HS-27A (cell line): ENCODE measurements at regions not wholly inside any gene's neighbourhood (a gene's known extent, or its start where the extent isn't known, plus 50 kb on each side); places are given as distances from the start of the nearest gene placed in this dataset.
"Not testable (repeated sequence)": the region's sequence is repeated elsewhere in the genome, so short reads cannot be mapped to it uniquely, and the experiment has no call there.

Source experiments
- DNase-seq: peaks from one replicate; pipeline ENCODE4 v3.0.0-alpha.2; 2012; ENCODE audit warnings: low read depth, missing footprints

DNA sequence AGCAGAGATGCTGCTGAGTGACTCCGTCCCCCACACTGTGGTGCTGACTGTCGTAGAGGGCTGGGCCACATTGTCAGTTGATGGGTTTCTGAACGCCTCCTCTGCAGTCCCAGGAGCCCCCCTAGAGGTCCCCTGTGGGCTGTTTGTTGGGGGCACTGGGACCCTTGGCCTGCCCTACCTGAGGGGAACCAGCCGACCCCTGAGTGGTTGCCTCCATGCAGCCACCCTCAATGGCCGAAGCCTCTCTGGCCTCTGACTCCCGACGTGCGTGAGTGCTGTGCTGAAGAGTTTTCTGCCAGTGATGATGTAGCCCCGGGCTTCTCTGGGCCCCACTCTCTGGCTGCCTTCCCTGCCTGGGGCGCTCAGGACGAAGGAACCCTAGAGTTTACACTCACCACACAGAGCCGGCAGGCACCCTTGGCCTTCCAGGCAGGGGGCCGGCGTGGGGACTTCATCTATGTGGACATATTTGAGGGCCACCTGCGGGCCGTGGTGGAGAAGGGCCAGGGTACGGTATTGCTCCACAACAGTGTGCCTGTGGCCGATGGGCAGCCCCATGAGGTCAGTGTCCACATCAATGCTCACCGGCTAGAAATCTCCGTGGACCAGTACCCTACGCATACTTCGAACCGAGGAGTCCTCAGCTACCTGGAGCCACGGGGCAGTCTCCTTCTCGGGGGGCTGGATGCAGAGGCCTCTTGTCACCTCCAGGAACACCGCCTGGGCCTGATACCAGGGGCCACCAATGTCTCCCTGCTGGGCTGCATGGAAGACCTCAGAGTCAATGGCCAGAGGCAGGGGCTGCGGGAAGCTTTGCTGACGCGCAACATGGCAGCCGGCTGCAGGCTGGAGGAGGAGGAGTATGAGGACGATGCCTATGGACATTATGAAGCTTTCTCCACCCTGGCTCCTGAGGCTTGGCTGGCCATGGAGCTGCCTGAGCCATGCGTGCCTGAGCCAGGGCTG is 181.1 kb downstream of the TBC1D2B start:
- DNase-seq: not testable (repeated sequence)

- no peak for DNase-seq
These were observed 181.8 kb downstream of the TBC1D2B start for GRCh38 chr15:77895742-77896141.

DNA sequence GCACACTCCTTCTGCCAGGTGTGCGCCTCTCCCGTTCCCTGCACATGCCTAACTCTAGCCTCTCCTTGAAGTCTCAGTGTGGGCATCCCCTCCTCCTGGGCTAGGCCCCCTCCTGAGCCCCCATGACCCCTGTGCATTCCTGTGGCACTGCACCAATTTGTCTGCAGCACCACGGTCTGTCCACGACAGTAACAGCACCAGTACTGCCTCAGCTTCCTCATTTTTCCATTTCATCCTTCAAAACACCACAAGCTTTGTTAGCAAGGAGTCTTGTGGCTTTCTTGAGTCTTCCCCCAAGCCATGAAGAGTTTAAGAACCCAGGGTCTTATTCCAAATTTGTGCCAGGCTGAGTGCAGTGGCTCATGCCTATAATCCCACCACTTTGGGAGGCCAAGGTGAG is 182.4 kb downstream of the TBC1D2B start:
- not testable (repeated sequence) for DNase-seq

DNA sequence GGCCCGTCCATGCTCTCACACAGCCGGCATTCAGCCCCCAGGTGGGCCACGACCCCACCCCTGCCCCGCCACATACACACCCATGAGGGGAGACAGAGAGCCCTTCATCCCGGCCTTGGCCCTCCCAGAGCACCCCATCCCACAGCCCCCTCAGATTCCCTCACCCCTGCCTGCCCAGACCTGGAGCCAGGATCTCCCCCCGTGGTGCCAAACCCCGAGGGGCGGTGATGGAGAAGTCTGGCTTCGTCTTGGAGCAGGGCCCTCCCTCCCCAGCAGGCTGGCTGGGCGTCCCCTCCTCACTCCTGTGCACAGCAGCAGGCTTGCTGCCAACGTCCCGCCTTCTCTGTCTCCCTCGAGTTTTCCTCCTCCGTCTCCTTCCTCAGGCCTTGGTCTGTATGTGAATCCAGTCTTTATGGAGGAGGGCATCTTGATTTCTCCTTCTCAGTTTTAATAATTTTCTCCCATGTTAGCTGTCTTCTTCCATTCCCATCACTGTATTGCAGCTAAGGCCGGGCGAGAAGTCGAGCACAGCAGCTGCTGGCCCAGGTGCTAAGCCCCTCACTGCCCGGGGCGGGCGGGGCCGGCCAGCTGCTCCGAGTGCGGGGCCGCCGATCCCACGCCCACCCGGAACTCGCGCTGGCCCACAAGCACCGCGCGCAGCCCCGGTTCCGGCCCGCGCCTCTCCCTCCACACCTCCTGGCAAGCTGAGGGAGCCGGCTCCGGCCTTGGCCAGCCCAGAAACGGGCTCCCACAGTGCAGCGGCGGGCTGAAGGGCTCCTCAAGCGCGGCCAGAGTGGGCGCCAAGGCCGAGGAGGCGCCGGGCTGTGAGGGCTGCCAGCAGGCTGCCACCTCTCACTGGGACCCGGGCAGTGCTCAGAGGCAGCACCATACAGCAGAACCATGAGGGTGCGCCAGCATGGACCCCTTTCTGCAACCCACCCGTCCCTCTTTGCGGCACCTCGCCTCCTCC is 183.6 kb downstream of the TBC1D2B start:
- not testable (repeated sequence) for DNase-seq

GRCh38 chr15:77893246-77893645 is 184.3 kb downstream of the TBC1D2B start:
- not testable (repeated sequence) for DNase-seq

- DNase-seq: no peak
These were observed 185.2 kb downstream of the TBC1D2B start for GRCh38 chr15:77892335-77892734.

GRCh38 chr15:77891862-77892261 is 185.6 kb downstream of the TBC1D2B start:
- DNase-seq: not testable (repeated sequence)

DNA sequence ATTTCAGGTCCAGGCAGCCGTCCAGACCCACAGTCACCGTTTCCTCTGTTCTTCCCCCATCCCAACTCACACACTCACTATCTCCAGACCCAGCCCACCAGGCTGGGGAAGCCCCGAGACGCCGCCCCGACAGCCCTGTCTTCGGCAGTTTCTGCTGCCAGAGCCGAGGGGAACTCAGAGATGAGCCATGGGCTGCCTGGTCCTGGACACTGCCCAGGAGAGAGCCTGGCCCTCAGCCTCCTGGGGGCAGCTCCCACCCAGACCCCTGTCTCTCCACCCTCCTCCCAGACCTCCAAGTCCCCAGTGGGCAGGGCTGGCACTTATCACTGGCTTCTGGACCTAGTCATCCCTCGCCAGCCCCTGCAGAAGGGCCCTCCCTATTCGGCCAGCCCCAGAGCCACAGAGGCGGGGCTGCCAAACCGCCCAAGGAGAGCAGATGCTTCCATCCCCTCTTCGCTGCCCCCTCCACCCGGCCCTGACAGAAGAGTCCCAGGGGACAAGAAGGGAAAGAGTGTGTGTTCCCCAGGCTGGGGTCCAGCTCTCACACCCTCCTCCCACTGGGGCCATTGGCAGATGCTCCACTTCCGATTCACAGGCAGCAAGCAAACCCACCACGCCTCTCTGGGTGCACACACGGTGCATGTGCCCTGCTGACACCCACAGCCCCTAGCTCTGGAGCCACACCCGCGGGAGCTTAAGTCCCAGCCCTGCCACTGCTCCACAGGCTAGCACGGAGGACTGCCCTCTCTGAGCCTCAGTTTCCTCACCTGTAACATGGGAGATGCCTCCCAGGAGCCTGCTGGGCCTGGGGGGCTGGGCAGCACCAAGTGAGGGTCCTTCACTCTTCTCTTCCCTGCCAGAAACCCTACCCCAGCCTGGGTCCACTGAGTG is 186.4 kb downstream of the TBC1D2B start:
- DNase-seq: not testable (repeated sequence)

DNA sequence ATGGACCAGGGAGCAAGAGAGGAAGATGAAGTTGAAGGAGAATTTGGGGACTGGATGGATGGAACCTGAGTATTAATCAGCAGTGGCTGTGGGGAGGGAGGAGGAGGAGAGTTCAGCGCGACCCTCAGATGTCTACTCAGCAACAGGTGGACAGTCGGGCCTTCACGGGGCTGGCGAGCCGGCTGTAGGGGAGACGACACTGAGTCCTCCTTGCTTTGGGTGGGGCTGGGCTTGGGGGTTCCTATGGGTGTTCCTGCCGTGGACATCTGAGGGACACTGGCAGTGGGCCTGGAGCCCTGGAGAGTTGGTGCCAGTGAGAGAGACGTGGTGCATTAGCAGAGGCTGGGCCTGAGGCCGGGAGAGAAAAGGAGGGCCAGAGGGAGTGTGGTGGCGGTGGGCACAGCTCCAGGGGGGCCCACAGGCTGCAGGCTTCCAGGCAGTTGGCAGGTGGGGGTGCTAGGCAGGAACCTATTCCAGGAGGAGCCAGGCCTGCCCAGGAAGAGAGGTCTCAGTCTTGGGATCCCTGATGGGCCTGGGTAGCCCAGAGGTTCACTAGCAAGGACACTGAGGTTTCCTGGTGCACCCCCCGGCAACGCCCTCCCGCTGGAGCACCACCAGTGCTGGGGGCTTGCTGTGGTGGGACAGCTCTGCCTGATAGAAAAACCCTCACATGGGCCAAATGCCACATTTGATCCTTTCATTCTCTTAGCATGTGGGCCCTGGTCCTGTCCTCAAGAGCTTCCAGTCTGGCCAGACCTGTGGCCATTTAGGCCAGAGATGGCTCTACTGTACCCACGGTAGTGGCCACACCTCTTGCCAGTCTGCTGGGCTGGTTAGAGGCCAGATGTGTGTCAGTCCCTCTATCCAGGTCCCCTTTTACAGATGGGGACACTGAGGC is 187.4 kb downstream of the TBC1D2B start:
- DNase-seq: not testable (repeated sequence)

DNA sequence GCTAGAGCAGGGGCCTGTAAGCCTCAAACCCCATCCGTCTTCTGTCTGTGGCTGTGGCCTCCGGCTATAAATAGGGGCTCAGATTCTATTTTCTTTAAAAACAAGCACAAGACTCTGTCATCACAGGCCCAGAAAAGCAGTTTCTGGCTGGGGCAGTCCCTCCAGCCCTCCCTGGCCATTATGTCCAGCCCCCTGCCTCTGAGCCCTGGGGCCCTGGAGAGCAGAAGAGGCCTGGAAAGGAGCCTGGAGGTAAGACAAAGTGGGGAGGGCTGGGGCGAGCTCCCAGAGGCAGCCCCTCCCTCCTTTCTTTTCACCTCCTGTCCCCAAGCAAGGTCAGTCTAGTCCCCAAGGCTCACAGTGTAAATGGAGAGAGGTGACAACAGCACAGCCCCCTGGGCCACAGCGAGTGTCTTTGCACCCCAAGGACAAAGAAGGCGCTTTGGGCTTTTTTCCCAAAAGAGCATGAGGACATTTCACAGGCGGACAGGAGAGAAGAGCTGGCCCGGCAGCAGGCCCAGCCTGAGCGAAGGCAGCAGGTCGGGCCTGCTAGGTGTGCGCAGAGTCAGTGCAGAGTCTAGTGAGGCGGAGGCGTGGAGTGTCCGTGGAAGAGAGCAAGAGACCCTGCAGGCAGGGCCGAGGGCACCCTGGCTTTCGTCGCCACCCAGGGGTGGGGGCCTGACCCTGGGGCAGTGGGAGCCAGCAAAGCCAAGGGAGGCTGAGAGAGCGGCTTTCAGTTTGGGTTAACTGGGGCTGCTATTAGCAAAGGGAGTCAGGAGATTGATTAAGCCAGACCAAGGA is 188.3 kb downstream of the TBC1D2B start:
- DNase-seq: no peak

DNA sequence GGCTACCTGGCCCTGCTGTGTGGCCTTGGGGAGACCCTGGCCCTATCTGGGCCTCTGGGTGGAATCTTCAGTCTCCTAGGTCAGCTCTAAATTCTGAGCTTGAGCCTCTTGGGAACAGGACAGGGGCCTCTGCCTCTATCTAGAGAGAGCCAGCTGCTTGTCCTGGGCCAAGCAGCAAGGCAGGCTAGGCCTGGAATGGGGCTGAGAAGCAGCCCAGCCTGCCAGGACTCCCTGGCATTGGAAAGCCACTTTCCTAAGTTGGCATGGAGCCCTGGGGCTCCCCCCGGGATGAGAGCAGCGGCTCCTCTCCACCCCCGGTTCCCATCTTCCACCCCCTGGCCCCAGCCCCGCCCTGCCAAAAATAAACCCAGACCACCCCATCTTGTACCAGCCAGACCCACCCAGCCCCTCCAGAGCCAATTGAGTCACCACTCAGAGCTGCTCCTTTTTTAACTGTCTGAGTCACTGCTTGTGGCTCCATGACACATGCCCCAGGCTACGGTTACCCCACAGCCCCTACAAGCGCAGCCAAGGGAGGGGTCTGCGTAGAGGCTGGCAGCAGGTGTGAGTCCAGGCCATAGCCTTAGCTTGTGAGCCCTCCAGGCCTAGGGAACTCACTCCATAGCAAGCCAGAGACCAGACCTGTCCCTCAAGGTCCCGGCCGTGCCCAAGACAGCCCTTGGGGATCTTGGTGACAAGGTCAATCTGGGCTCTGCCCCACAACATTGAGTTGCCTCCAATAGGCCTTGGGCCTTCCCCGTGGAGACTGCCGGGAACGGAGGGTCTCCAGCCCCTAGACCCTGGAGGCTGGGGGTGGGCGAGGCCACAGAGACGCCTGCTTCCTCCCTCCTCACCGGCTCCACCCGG is 189.7 kb downstream of the TBC1D2B start:
- not testable (repeated sequence) for DNase-seq

GRCh38 chr15:77886805-77887448 is 190.6 kb downstream of the TBC1D2B start:
- no peak for DNase-seq

GRCh38 chr15:77885877-77886500 is 191.5 kb downstream of the TBC1D2B start:
- DNase-seq: not testable (repeated sequence)

GRCh38 chr15:77883012-77883411 is 194.5 kb downstream of the TBC1D2B start:
- DNase-seq: not testable (repeated sequence)

- DNase-seq: no peak
These were observed 195.6 kb downstream of the TBC1D2B start for GRCh38 chr15:77881950-77882349.

DNA sequence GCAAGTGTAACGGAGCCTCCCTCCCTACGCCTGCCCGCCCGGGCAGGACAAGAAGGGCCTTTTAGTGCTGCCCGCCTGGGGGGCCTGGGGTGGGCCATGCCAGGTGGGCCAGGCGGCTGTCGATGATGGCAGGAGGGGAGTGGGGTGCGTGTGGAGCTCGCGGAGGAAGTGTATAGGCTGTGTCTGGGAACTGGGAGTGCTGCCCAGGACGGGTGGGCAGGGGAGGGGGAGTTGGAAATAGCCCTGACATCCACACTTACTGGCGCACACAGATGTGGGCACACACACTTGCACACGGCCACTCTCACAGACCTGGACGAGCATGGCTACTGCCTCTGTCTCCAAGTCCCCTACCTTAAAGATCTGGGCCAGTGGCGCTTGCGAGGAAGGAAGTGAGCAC is 196.0 kb downstream of the TBC1D2B start:
- DNase-seq: not testable (repeated sequence)

GRCh38 chr15:77879466-77879865 is 198.0 kb downstream of the TBC1D2B start:
- not testable (repeated sequence) for DNase-seq
